HEK293 (cell line): ENCODE measurements at regions not wholly inside any gene's neighbourhood (a gene's known extent, or its start where the extent isn't known, plus 50 kb on each side); places are given as distances from the start of the nearest gene placed in this dataset.
A peak's percentile ranks its signal among the peaks of the same experiment; 100 is the strongest.

Source experiments
- FEZF1 ChIP-seq: fragments of 450-650 bp; formaldehyde crosslinking; IDR thresholded peaks from 2 replicates; pipeline ENCODE4 v1.5.1; 2016; ENCODE audit warnings: missing biosample characterization, missing genetic modification characterization
- IKZF3 ChIP-seq: fragments of 450-650 bp; IDR thresholded peaks from 2 replicates; pipeline ENCODE4 v1.5.0; 2018; ENCODE audit warnings: missing biosample characterization, mild to moderate bottlenecking, missing genetic modification characterization, moderate library complexity
- KLF10 ChIP-seq: fragments of 450-650 bp; IDR thresholded peaks from 2 replicates; pipeline ENCODE4 v1.5.1; 2018; ENCODE audit warnings: missing biosample characterization, mild to moderate bottlenecking, missing genetic modification characterization
- KLF16 ChIP-seq: fragments of 450-650 bp; formaldehyde crosslinking; IDR thresholded peaks from 2 replicates; pipeline ENCODE4 v1.5.1; 2017; ENCODE audit warnings: missing biosample characterization, missing genetic modification characterization
- KLF8 ChIP-seq: fragments of 450-650 bp; formaldehyde crosslinking; IDR thresholded peaks from 2 replicates; pipeline ENCODE4 v1.5.1; 2016; ENCODE audit warnings: missing biosample characterization, missing genetic modification characterization
- OSR2 ChIP-seq: fragments of 450-650 bp; formaldehyde crosslinking; IDR thresholded peaks from 2 replicates; pipeline ENCODE4 v1.5.1; 2016; ENCODE audit warnings: missing biosample characterization, missing genetic modification characterization
- SCRT2 ChIP-seq: fragments of 450-650 bp; formaldehyde crosslinking; IDR thresholded peaks from 2 replicates; pipeline ENCODE4 v1.5.1; 2016; ENCODE audit warnings: missing biosample characterization, missing genetic modification characterization
- SP7 ChIP-seq: fragments of 450-650 bp; formaldehyde crosslinking; IDR thresholded peaks from 2 replicates; pipeline ENCODE4 v1.5.1; 2016; ENCODE audit warnings: missing biosample characterization, missing genetic modification characterization
- TCF7L2 ChIP-seq: IDR thresholded peaks from 2 replicates; pipeline ENCODE4 v1.6.1; 2011; ENCODE audit warnings: low read depth, mild to moderate bottlenecking, inconsistent platforms, low read length, moderate library complexity, borderline replicate concordance
- WT1 ChIP-seq: fragments of 450-650 bp; formaldehyde crosslinking; IDR thresholded peaks from 2 replicates; pipeline ENCODE4 v1.5.1; 2016; ENCODE audit warnings: missing biosample characterization, missing genetic modification characterization
- YY1 ChIP-seq: fragments of 450-650 bp; formaldehyde crosslinking; IDR thresholded peaks from 2 replicates; pipeline ENCODE4 v1.5.1; 2018; ENCODE audit warnings: missing biosample characterization, missing genetic modification characterization
- ZBTB1 ChIP-seq: fragments of 450-650 bp; formaldehyde crosslinking; IDR thresholded peaks from 2 replicates; pipeline ENCODE4 v1.5.1; 2016; ENCODE audit warnings: missing biosample characterization, missing genetic modification characterization
- ZBTB21 ChIP-seq: fragments of 450-650 bp; formaldehyde crosslinking; IDR thresholded peaks from 2 replicates; pipeline ENCODE4 v1.5.1; 2017; ENCODE audit warnings: missing biosample characterization, missing genetic modification characterization
- ZBTB48 ChIP-seq: fragments of 450-650 bp; formaldehyde crosslinking; IDR thresholded peaks from 2 replicates; pipeline ENCODE4 v1.5.1; 2016; ENCODE audit warnings: missing biosample characterization, missing genetic modification characterization
- ZEB2 ChIP-seq: fragments of 450-650 bp; formaldehyde crosslinking; IDR thresholded peaks from 2 replicates; pipeline ENCODE4 v1.5.1; 2016; ENCODE audit warnings: missing biosample characterization, missing genetic modification characterization
- ZNF133 ChIP-seq: fragments of 450-650 bp; formaldehyde crosslinking; IDR thresholded peaks from 2 replicates; pipeline ENCODE4 v1.5.1; 2016; ENCODE audit warnings: missing biosample characterization, missing genetic modification characterization
- ZNF2 ChIP-seq: fragments of 450-650 bp; formaldehyde crosslinking; IDR thresholded peaks from 2 replicates; pipeline ENCODE4 v1.5.1; 2016; ENCODE audit warnings: missing biosample characterization, missing genetic modification characterization
- ZNF202 ChIP-seq: fragments of 450-650 bp; formaldehyde crosslinking; IDR thresholded peaks from 2 replicates; pipeline ENCODE4 v1.5.1; 2016; ENCODE audit warnings: missing biosample characterization, missing genetic modification characterization, borderline replicate concordance
- ZNF335 ChIP-seq: fragments of 450-650 bp; formaldehyde crosslinking; conservative IDR thresholded peaks from 2 replicates; pipeline ENCODE4 v1.5.1; 2016; ENCODE audit warnings: missing biosample characterization, missing genetic modification characterization
- ZNF366 ChIP-seq: fragments of 450-650 bp; formaldehyde crosslinking; conservative IDR thresholded peaks from 2 replicates; pipeline ENCODE4 v1.5.1; 2016; ENCODE audit warnings: missing biosample characterization, missing genetic modification characterization
- ZNF561 ChIP-seq: fragments of 450-650 bp; IDR thresholded peaks from 2 replicates; pipeline ENCODE4 v1.5.1; 2018; ENCODE audit warnings: missing biosample characterization, missing genetic modification characterization, borderline replicate concordance
- ZNF629 ChIP-seq: fragments of 450-650 bp; formaldehyde crosslinking; IDR thresholded peaks from 2 replicates; pipeline ENCODE4 v1.5.1; 2017; ENCODE audit warnings: missing biosample characterization, missing genetic modification characterization
- ZNF785 ChIP-seq: fragments of 450-650 bp; formaldehyde crosslinking; IDR thresholded peaks from 2 replicates; pipeline ENCODE4 v1.5.1; 2016; ENCODE audit warnings: missing biosample characterization, missing genetic modification characterization
- ZNF837 ChIP-seq: fragments of 450-650 bp; formaldehyde crosslinking; IDR thresholded peaks from 2 replicates; pipeline ENCODE4 v1.5.1; 2016; ENCODE audit warnings: missing biosample characterization, missing genetic modification characterization
- ZNF843 ChIP-seq: fragments of 450-650 bp; formaldehyde crosslinking; IDR thresholded peaks from 2 replicates; pipeline ENCODE4 v1.5.1; 2016; ENCODE audit warnings: missing biosample characterization, missing genetic modification characterization
- ZSCAN16 ChIP-seq: fragments of 450-650 bp; formaldehyde crosslinking; IDR thresholded peaks from 2 replicates; pipeline ENCODE4 v1.5.1; 2016; ENCODE audit warnings: missing biosample characterization, missing genetic modification characterization
- ZXDB ChIP-seq: fragments of 450-650 bp; formaldehyde crosslinking; IDR thresholded peaks from 2 replicates; pipeline ENCODE4 v1.5.1; 2016; ENCODE audit warnings: missing biosample characterization, missing genetic modification characterization
- TF ChIP-seq, protein P1 (sequence below): fragments of 450-650 bp; formaldehyde crosslinking; IDR thresholded peaks from 2 replicates; pipeline ENCODE4 v1.5.1; 2016; ENCODE audit warnings: missing biosample characterization, missing genetic modification characterization, borderline replicate concordance
- TF ChIP-seq, protein P2 (sequence below): fragments of 450-650 bp; formaldehyde crosslinking; IDR thresholded peaks from 2 replicates; pipeline ENCODE4 v1.5.1; 2016; ENCODE audit warnings: missing biosample characterization, missing genetic modification characterization
- TF ChIP-seq, protein P3 (sequence below): fragments of 450-650 bp; formaldehyde crosslinking; IDR thresholded peaks from 2 replicates; pipeline ENCODE4 v1.5.1; 2016; ENCODE audit warnings: missing biosample characterization, missing genetic modification characterization, low read depth
- TF ChIP-seq, protein P4 (sequence below): fragments of 450-650 bp; formaldehyde crosslinking; IDR thresholded peaks from 2 replicates; pipeline ENCODE4 v1.5.1; 2016; ENCODE audit warnings: missing biosample characterization, missing genetic modification characterization
- TF ChIP-seq, protein P5 (sequence below): fragments of 450-650 bp; formaldehyde crosslinking; IDR thresholded peaks from 2 replicates; pipeline ENCODE4 v1.5.1; 2017; ENCODE audit warnings: missing biosample characterization, missing genetic modification characterization

DNA sequence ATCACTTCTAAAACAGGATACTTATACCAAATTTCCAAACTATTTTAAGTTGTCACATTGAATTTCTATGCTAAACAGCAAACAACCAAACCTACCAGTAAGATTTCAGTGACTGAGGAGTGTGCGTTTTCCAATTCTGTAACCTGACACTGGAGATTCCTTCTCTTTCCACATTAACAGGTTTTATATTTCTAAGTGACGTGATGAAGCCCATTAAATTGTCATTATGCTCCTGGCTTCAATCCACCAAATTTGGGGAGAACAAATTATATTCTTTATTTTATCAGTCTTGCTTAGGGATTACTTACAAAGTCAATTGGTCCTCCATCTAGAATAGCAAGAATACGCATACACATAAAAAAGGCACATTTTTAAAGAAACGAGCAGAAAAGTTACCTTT lies 764.8 kb upstream of the NR2F2 start (continued):
- TF ChIP-seq ZNF133 (tag by site-specific recombination) (no peak), FEZF1 (tag by site-specific recombination) (peak; percentile 63; the same call in 1 of the 2 replicates), ZNF843 (tag by site-specific recombination) (peak; percentile 83), KLF8 (tag by site-specific recombination) (peak; percentile 51; the same call in 1 of the 2 replicates), SCRT2 (tag by site-specific recombination) (peak; percentile 26; the same call in 1 of the 2 replicates), ZXDB (tag by site-specific recombination) (peak; percentile 63), SP7 (tag by site-specific recombination) (peak; percentile 69), WT1 (tag by site-specific recombination) (peak; percentile 74), ZNF561 (tag by site-specific recombination) (peak; percentile 75; the same call in 1 of the 2 replicates), YY1 (tag by site-specific recombination) (no peak), ZNF202 (tag by site-specific recombination) (no peak), ZNF335 (0 out of 2 replicates have a peak, but pooled peaks have one; percentile 63), ZNF366 (peak; percentile 78), ZNF629 (tag by site-specific recombination) (peak; percentile 87), ZSCAN16 (tag by site-specific recombination) (no peak), ZNF785 (tag by site-specific recombination) (no peak), ZBTB21 (tag by site-specific recombination) (peak; percentile 80; the same call in 1 of the 2 replicates), KLF10 (tag by site-specific recombination) (0 out of 2 replicates have a peak, but pooled peaks have one; percentile 10), ZBTB48 (no peak), OSR2 (tag by site-specific recombination) (peak; percentile 49; the same call in 1 of the 2 replicates), IKZF3 (peak; percentile 89), ZNF2 (tag by site-specific recombination) (0 out of 2 replicates have a peak, but pooled peaks have one; percentile 23), ZBTB1 (tag by site-specific recombination) (0 out of 2 replicates have a peak, but pooled peaks have one; percentile 48), ZEB2 (tag by site-specific recombination) (peak; percentile 65), TCF7L2 (0 out of 2 replicates have a peak, but pooled peaks have one; percentile 2), KLF16 (tag by site-specific recombination) (no peak), ZNF837 (tag by site-specific recombination) (no peak)
- TF ChIP-seq, protein P1, sequence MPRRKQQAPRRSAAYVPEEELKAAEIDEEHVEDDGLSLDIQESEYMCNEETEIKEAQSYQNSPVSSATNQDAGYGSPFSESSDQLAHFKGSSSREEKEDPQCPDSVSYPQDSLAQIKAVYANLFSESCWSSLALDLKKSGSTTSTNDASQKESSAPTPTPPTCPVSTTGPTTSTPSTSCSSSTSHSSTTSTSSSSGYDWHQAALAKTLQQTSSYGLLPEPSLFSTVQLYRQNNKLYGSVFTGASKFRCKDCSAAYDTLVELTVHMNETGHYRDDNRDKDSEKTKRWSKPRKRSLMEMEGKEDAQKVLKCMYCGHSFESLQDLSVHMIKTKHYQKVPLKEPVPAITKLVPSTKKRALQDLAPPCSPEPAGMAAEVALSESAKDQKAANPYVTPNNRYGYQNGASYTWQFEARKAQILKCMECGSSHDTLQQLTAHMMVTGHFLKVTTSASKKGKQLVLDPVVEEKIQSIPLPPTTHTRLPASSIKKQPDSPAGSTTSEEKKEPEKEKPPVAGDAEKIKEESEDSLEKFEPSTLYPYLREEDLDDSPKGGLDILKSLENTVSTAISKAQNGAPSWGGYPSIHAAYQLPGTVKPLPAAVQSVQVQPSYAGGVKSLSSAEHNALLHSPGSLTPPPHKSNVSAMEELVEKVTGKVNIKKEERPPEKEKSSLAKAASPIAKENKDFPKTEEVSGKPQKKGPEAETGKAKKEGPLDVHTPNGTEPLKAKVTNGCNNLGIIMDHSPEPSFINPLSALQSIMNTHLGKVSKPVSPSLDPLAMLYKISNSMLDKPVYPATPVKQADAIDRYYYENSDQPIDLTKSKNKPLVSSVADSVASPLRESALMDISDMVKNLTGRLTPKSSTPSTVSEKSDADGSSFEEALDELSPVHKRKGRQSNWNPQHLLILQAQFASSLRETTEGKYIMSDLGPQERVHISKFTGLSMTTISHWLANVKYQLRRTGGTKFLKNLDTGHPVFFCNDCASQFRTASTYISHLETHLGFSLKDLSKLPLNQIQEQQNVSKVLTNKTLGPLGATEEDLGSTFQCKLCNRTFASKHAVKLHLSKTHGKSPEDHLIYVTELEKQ (tag by site-specific recombination): peak; percentile 79
- TF ChIP-seq, protein P2, sequence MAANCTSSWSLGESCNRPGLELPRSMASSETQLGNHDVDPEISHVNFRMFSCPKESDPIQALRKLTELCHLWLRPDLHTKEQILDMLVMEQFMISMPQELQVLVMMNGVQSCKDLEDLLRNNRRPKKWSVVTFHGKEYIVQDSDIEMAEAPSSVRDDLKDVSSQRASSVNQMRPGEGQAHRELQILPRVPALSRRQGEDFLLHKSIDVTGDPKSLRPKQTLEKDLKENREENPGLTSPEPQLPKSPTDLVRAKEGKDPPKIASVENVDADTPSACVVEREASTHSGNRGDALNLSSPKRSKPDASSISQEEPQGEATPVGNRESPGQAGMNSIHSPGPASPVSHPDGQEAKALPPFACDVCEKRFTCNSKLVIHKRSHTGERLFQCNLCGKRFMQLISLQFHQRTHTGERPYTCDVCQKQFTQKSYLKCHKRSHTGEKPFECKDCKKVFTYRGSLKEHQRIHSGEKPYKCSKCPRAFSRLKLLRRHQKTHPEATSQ: no peak
- TF ChIP-seq, protein P3, sequence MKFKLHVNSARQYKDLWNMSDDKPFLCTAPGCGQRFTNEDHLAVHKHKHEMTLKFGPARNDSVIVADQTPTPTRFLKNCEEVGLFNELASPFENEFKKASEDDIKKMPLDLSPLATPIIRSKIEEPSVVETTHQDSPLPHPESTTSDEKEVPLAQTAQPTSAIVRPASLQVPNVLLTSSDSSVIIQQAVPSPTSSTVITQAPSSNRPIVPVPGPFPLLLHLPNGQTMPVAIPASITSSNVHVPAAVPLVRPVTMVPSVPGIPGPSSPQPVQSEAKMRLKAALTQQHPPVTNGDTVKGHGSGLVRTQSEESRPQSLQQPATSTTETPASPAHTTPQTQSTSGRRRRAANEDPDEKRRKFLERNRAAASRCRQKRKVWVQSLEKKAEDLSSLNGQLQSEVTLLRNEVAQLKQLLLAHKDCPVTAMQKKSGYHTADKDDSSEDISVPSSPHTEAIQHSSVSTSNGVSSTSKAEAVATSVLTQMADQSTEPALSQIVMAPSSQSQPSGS (tag by site-specific recombination): peak; percentile 39; the same call in 1 of the 2 replicates
- TF ChIP-seq, protein P4, sequence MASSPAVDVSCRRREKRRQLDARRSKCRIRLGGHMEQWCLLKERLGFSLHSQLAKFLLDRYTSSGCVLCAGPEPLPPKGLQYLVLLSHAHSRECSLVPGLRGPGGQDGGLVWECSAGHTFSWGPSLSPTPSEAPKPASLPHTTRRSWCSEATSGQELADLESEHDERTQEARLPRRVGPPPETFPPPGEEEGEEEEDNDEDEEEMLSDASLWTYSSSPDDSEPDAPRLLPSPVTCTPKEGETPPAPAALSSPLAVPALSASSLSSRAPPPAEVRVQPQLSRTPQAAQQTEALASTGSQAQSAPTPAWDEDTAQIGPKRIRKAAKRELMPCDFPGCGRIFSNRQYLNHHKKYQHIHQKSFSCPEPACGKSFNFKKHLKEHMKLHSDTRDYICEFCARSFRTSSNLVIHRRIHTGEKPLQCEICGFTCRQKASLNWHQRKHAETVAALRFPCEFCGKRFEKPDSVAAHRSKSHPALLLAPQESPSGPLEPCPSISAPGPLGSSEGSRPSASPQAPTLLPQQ (tag by site-specific recombination): peak; percentile 55; the same call in 1 of the 2 replicates
- TF ChIP-seq, protein P5, sequence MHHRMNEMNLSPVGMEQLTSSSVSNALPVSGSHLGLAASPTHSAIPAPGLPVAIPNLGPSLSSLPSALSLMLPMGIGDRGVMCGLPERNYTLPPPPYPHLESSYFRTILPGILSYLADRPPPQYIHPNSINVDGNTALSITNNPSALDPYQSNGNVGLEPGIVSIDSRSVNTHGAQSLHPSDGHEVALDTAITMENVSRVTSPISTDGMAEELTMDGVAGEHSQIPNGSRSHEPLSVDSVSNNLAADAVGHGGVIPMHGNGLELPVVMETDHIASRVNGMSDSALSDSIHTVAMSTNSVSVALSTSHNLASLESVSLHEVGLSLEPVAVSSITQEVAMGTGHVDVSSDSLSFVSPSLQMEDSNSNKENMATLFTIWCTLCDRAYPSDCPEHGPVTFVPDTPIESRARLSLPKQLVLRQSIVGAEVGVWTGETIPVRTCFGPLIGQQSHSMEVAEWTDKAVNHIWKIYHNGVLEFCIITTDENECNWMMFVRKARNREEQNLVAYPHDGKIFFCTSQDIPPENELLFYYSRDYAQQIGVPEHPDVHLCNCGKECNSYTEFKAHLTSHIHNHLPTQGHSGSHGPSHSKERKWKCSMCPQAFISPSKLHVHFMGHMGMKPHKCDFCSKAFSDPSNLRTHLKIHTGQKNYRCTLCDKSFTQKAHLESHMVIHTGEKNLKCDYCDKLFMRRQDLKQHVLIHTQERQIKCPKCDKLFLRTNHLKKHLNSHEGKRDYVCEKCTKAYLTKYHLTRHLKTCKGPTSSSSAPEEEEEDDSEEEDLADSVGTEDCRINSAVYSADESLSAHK (tag by site-specific recombination): peak; percentile 55; the same call in 1 of the 2 replicates
